Small intestine (tissue), 7 donors: ENCODE measurements at regions not wholly inside any gene's neighbourhood (a gene's known extent, or its start where the extent isn't known, plus 50 kb on each side); places are given as distances from the start of the nearest gene placed in this dataset.

ENCODE experiments used
- DNase-seq, 2 donors: peaks; one replicate each; pipeline versions ENCODE4 v3.0.0 to v3.0.0-alpha.2; 2013
- FAIRE-seq: peaks from 2 replicates; lab custom pipeline; 2012; peaks lifted over from hg19 to GRCh38; lab: Jason Lieb, UNC
- H3K27ac ChIP-seq, 3 donors: one replicate each; pipeline ENCODE4 v1.5.1; 2013; ENCODE audit warnings: low read length in 2 of 3, mild to moderate bottlenecking in 2 of 3, control low read depth in 1 of 3, inconsistent platforms in 1 of 3, low read depth in 1 of 3, moderate library complexity in 1 of 3
- H3K27me3 ChIP-seq, 3 donors: one replicate each; pipeline ENCODE4 v1.6.1; 2013; ENCODE audit warnings: low read length in 3 of 3, inconsistent platforms in 1 of 3; ENCODE audit not compliant: control insufficient read depth in 3 of 3, insufficient read depth in 3 of 3
- H3K36me3 ChIP-seq, 3 donors: one replicate each; pipeline ENCODE4 v1.6.1; 2013; ENCODE audit warnings: low read length in 3 of 3, inconsistent platforms in 1 of 3, low read depth in 1 of 3, mild to moderate bottlenecking in 1 of 3, moderate library complexity in 1 of 3; ENCODE audit not compliant: control insufficient read depth in 3 of 3, insufficient read depth in 2 of 3
- H3K4me1 ChIP-seq, 3 donors: one replicate each; pipeline ENCODE4 v1.6.1; 2013; ENCODE audit warnings: low read length in 2 of 3, inconsistent platforms in 1 of 3, low read depth in 1 of 3, mild to moderate bottlenecking in 1 of 3, moderate library complexity in 1 of 3; ENCODE audit not compliant: control insufficient read depth in 3 of 3, insufficient read depth in 2 of 3
- H3K4me3 ChIP-seq, 3 donors: one replicate each; pipeline ENCODE4 v1.5.1; 2013; ENCODE audit warnings: low read length in 3 of 3, control low read depth in 1 of 3, inconsistent platforms in 1 of 3, low read depth in 1 of 3, mild to moderate bottlenecking in 1 of 3, moderate library complexity in 1 of 3
- H3K9me3 ChIP-seq, 2 donors: one replicate each; pipeline ENCODE4 v1.6.1; 2013; ENCODE audit warnings: low read depth in 1 of 2, low read length in 1 of 2; ENCODE audit not compliant: control insufficient read depth in 2 of 2, insufficient read depth in 1 of 2
- WGBS, 3 donors: extraction: QIAGEN DNeasy Blood & Tissue Kit; methylation state at CpG; one replicate each; pipeline ENCODE4 v1.1.7; 2013; 5-methylcytosine and 5-hydroxymethylcytosine counted together
- donor health status: healthy with polysubstance abuse.
- donor health status: control.
- donor health status: control.
- donor health status: Bipolar disorder and iron deficiency.
- donor health status: healthy.

DNA sequence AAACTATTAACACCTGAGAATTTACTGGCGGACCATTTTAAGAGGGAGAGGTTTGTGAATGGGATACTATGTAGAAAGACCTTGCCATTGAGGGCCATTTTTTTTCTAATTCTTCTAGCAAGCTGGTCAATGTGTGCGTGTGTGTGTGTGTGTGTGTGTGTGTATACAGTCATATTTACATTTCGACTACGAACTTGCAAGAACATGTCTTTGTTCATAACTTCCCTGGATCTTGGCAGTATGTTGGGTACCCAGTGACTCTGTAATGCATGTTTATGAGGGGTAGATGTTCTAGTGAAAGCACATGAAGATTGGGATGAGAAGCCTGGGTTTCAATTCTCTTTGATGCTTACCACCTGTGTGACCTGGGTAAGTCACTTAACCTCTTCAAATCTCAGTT lies 133.6 kb downstream of the UBE2E3 start:
- Histone ChIP-seq H3K27ac (no peak overlapping the region), H3K36me3 (no peaks in the 10 kb centered on the region), H3K4me3 (no peak overlapping the region), H3K4me1 (no peaks in the 10 kb centered on the region), H3K27me3 (no peaks in the 10 kb centered on the region), H3K9me3 (no peaks in the 10 kb centered on the region)
- no peak for FAIRE-seq
- no peak for DNase-seq
- WGBS, 3 donors, result 89 to 96% (median 90%) methylated on average over 4 of the region's 4 CpGs

DNA sequence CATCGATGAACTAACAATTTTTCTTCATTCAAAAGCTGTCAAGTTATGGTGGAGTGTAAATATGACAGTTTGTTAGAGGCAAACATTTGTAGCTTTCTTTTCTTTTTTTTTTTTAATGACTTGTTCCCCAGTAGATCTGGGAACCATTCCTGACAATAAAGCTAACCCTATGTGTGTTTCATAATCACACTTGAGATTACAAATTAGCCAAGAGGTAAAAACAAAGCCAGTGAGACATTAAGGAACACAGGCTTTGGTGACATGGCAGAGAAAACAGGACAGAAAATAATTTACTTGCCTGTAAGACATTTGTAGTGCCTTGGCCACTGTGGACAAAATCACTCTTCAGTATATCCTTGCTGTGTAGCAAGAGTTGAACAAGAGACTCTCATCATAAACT lies 135.9 kb downstream of the UBE2E3 start:
- H3K27ac ChIP-seq, result no peak overlapping the region
- no peaks in the 10 kb centered on the region for H3K4me1 ChIP-seq
- H3K27me3 ChIP-seq, result no peaks in the 10 kb centered on the region
- H3K4me3 ChIP-seq, result no peak overlapping the region
- no peaks in the 10 kb centered on the region for H3K9me3 ChIP-seq
- DNase-seq, result no peak
- WGBS, 3 donors, result 52 to 58% (median 53%) methylated on average over 1 of the region's 1 CpG
- FAIRE-seq, result no peak
- no peaks in the 10 kb centered on the region for H3K36me3 ChIP-seq

GRCh38 chr2:181117206-181117925 lies 137.0 kb downstream of the UBE2E3 start:
- no peak for FAIRE-seq

GRCh38 chr2:181120625-181121024 lies 140.2 kb downstream of the UBE2E3 start:
- no peak overlapping the region for H3K4me3 ChIP-seq
- H3K9me3 ChIP-seq, result no peaks in the 10 kb centered on the region
- no peaks in the 10 kb centered on the region for H3K36me3 ChIP-seq
- WGBS, 3 donors, result 83 to 95% (median 85%) methylated on average over 1 of the region's 1 CpG
- no peaks in the 10 kb centered on the region for H3K4me1 ChIP-seq
- FAIRE-seq (no peak), DNase-seq (no peak)
- H3K27ac ChIP-seq, result no peak overlapping the region
- no peaks in the 10 kb centered on the region for H3K27me3 ChIP-seq

More at GRCh38 chr2:181117206-181117925, 137.0 kb downstream of the UBE2E3 start:
- no peaks in the 10 kb centered on the region for H3K27me3 ChIP-seq
- no peaks in the 10 kb centered on the region for H3K36me3 ChIP-seq
- H3K4me1 ChIP-seq, result no peaks in the 10 kb centered on the region
- H3K9me3 ChIP-seq, result no peaks in the 10 kb centered on the region
- H3K4me3 ChIP-seq, result no peak overlapping the region
- DNase-seq, result no peak
- H3K27ac ChIP-seq, result no peak overlapping the region

DNA sequence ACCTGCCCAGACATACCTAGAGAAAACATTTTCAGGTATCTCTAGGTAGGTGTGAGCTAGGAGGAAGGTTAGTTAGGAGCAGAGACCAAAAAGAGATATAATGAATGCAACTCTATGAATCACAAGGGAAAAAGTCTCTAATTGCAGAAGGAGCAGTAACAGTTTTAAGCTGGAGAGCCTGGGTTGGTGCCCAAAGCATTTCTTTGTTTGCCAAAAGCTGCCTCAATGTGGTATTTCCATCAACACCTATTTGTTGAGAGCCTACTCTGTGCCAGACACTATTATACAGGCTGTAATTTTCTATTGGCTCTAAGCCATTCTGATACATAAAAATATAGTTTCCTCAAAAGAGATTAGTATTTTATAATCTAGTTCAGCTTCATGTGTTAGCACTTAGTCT lies 141.6 kb downstream of the UBE2E3 start:
- Histone ChIP-seq H3K27ac (no peak overlapping the region), H3K36me3 (no peaks in the 10 kb centered on the region), H3K4me1 (no peaks in the 10 kb centered on the region), H3K27me3 (no peaks in the 10 kb centered on the region), H3K9me3 (no peaks in the 10 kb centered on the region), H3K4me3 (no peak overlapping the region)
- FAIRE-seq, result no peak
- DNase-seq, result no peak

GRCh38 chr2:181122601-181123000 lies 142.2 kb downstream of the UBE2E3 start:
- H3K27ac ChIP-seq, result no peak overlapping the region
- H3K9me3 ChIP-seq, result no peaks in the 10 kb centered on the region
- FAIRE-seq (no peak), DNase-seq (no peak)
- no peaks in the 10 kb centered on the region for H3K27me3 ChIP-seq
- no peaks in the 10 kb centered on the region for H3K4me1 ChIP-seq
- WGBS, 3 donors, result 75 to 93% (median 93%) methylated on average over 2 of the region's 2 CpGs
- no peaks in the 10 kb centered on the region for H3K36me3 ChIP-seq
- H3K4me3 ChIP-seq, result no peak overlapping the region

DNA sequence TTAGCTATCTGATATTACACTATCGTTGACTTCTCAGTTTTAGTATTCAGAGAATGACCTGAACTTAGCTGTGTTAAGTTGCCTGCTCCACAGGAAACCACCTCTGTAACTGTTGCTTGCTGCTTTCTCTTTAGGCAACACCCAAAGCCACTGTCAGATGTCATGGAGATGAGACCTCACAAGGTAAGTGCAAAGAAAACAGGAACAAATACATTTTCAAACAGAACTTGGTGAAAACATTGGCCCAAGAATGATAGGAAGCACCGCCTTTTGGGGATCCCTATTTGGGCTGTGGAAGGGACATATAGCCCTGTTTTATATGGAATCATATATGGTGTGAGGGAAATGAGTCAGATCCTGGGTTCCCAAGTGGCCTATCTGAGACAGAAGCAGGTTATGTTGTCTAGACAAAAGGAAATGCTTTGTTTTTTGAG lies 143.4 kb downstream of the UBE2E3 start:
- Histone ChIP-seq H3K9me3 (no peaks in the 10 kb centered on the region), H3K27ac (peak overlapping the region in 2 of 3 donors; percentile 50 to 65), H3K4me1 (no peaks in the 10 kb centered on the region), H3K27me3 (no peaks in the 10 kb centered on the region), H3K36me3 (no peaks in the 10 kb centered on the region), H3K4me3 (no peak overlapping the region)
- WGBS, 3 donors, result 54 to 72% (median 71%) methylated on average over 2 of the region's 2 CpGs
- no peak for FAIRE-seq
- DNase-seq, result peak; percentile 6 to 57

- no peaks in the 10 kb centered on the region for H3K4me1 ChIP-seq
- 59 to 64% (median 59%) methylated on average over 3 of the region's 3 CpGs for WGBS, 3 donors
Measured at GRCh38 chr2:181124497-181124896, 144.1 kb downstream of the UBE2E3 start.

DNA sequence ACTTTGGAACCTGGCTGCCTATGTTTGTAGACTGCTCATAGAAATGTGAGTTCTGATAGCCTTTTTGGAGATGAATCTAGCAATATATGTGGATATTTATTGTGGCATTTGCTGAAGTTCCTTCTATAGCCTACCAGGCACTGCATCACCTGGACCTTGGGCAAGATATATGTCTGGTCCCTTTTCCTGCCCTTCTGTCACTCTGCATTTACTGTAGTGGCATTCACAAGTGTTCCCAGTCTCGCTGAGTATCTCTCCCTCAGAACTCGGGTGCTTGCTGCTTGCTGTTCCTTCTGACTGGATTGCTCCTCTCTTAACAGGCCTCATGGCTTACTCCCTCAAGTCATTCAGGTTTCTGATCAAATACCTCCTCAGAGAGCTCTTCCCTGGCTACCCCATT lies 145.0 kb downstream of the UBE2E3 start:
- Histone ChIP-seq H3K36me3 (no peaks in the 10 kb centered on the region), H3K4me3 (no peak overlapping the region), H3K4me1 (no peaks in the 10 kb centered on the region), H3K27me3 (no peaks in the 10 kb centered on the region), H3K27ac (peak overlapping the region in 2 of 3 donors; percentile 35 to 91), H3K9me3 (no peaks in the 10 kb centered on the region)
- DNase-seq (no peak), FAIRE-seq (no peak)
- WGBS, 3 donors, result 58 to 70% (median 59%) methylated on average over 2 of the region's 2 CpGs

More at GRCh38 chr2:181124497-181124896, 144.1 kb downstream of the UBE2E3 start:
- no peaks in the 10 kb centered on the region for H3K36me3 ChIP-seq
- peak overlapping the region in 1 of 3 donors; percentile 45 for H3K27ac ChIP-seq
- FAIRE-seq (no peak), DNase-seq (no peak)
- H3K4me3 ChIP-seq, result no peak overlapping the region
- no peaks in the 10 kb centered on the region for H3K9me3 ChIP-seq
- no peaks in the 10 kb centered on the region for H3K27me3 ChIP-seq
